KBM-7 (cell line): ENCODE measurements at regions not wholly inside any gene's neighbourhood (a gene's known extent, or its start where the extent isn't known, plus 50 kb on each side); places are given as distances from the start of the nearest gene placed in this dataset.
"Not testable (repeated sequence)": the region's sequence is repeated elsewhere in the genome, so short reads cannot be mapped to it uniquely, and the experiment has no call there.

Experiments used
- DNase-seq: peaks from one replicate; pipeline ENCODE4 v3.0.0-alpha.2; 2015
- in situ Hi-C: fragments of 300-500 bp; cut with MboI; formaldehyde crosslinking; loops from 2 replicates; pipeline ENCODE4 v1.14.3; 2020; ENCODE audit warnings: low sequenced_read_pairs, low pct_unique_long_range_greater_than_20kb, mixed read lengths

DNA sequence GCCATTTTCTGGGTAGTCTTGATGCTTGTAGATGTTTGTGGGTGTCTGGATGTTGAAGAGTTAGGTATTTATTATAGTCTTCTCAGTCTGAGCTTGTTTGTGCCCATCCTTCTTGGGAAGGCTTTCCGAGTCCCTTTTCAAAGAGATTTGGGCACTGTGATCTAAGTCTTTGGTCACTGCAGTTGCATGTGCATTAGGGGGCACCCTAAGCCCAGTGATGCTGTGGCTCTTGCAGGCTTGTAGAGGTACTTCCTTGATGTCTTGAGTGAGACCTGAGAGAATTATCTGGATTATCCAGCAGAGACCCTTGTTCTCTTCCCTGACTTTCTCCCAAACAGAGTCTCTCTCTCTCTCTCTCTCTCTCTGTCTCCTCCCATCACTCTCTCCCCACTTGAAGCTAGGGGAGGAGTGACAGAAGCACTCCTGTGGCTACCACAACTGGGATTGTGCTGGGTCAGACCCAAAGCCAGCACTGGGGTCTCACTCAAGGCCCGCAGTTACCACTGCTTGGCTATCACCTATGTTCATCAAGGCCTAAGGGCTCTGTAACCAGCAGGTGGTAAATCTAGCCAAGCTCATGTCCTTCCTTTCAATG is 68.5 kb downstream of the TMCO5A start:
- DNase-seq: peak; percentile 50
- in situ Hi-C loops: loop anchor here (25.0 kb wide), 1 partner anchor 359 kb away; no protein-coding TSS in a partner anchor

DNA sequence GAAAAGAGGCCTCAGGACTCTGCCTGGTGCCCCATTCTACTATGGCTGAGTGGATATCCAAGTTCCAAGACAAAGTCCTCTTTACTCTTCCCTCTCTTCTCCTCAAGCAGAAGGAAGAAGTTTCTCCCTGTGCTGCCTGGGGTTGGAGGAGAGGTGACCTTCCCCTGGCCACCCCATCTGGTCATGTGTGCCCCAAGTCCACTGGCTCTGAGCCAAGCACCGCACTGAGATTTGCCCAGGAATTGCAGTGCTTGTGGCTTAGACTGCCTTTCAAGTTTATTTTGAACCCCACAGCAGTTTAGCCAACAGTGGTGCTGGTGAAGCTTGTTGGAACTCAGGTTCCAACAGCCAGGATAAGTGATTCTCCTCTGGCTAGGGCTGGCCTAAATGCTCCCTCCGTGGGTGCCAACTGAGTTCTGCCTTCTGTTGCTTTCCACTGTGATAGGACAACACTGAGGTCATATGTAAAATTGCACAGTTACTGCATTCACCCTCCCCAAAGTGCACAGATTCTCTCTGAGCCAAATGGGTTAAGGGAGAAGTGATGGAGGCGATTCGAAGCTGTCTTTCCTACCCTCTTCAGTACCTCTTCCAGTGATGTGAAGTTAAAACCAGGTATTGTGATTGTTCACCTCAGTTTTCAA is 69.9 kb downstream of the TMCO5A start:
- in situ Hi-C loops: loop anchor here (25.0 kb wide), 1 partner anchor 358 kb away; no protein-coding TSS in a partner anchor
- no peak for DNase-seq

DNA sequence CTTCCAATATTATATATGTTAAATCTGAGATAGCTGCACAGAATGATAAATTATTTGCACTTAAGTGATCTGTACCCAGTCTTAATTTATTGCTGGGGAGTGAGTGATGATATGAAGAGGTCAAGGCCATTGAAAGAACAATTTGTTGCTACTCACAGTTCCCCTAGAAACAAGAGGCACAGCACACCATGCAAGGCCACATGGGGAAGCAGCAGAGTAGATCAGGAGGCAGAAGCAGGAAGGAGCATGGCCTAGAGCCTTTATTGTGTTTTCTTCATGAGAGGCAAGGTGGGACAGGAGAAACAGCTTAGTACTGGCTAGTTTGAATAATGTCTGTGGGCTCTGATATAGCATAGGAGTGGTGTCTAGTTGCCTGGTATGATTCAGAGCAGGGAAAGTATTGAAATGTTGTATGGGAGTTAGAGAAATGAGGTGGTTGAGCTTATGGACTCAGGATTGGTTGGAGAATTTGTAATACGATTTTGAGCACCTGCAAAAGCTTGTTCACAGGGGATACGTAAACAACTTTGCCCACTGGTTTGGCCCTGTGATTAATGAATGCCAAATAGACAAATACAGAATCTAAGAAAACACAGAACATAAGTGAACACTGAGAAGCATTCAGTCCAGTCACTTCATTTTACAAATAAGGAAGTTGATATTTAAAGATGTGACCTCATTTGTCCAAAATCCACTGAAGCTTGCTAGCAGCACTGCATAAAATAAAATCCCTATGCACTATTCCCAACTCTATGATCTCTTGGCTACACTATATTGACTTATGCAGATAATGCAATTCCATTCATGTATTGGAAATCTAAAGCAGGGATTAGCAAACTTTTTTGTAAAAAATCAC is 71.7 kb downstream of the TMCO5A start:
- in situ Hi-C loops: loop anchor here (25.0 kb wide), 1 partner anchor 356 kb away; no protein-coding TSS in a partner anchor

DNA sequence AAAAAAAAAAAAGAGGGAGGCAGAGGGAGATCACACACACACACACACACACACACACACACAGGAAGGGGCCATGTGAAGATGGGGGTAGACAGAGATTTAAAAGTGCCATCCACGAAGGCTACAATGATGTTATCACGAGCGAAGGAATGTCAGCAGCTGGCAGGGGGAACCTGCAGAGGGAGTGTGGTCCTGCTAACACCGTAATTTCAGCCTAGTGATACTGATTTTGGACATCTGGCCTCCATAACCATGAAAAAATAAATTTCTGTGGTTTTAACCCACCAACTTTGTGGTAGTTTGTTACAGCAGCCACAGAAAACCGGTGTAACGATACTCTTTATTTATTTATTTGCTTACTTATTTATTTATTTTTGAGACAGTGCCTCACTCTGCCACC is 76.0 kb downstream of the TMCO5A start:
- no peak for DNase-seq
- in situ Hi-C loops: loop anchor here (10.0 to 25.0 kb wide), 2 partner anchors 64 to 352 kb away; no protein-coding TSS in a partner anchor

More for the DNA sequence above, 71.7 kb downstream of the TMCO5A start:
- no peak for DNase-seq

DNA sequence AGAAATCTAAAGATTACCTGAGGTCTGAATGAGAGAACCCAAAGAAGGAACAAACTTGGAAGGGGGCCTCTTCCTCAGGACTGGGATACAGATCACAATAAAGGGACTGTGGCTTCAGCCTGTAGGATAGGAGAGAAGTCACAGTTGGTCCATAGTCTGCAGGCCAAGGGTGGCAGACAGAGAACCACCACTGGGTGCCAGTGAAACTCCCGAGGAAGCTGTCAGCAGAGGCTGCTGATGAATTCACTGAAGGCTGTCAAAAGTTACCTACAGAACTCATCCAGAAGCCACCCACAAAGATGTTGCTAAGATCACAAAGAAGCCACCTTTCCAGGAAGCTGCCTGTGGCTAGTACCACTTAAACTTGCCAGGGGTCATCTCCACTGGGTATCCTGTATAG is 78.5 kb downstream of the TMCO5A start:
- no peak for DNase-seq
- in situ Hi-C loops: loop anchor here (10.0 to 25.0 kb wide), 2 partner anchors 62 to 349 kb away; no protein-coding TSS in a partner anchor

DNA sequence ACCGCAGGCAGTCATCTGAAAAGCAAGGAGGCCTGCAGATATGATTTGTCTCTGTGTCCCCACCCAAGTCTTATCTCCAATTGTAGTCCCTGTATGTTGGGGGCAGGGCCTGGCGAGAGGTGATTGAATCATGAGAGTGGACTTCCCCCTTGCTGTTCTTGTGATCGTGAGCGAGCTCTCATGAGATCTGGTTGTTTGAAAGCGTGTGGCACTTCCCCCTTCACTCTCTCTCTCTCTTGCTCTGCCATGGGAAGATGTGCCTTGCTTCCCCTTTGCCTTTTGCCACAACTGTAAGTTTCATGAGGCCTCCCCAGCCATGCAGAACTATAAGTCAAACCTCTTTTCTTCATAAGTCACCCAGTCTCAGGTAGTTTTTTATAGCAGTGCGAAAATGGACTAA is 83.3 kb downstream of the TMCO5A start:
- in situ Hi-C loops: loop anchor here (10.0 to 25.0 kb wide), 2 partner anchors 57 to 345 kb away; no protein-coding TSS in a partner anchor

DNA sequence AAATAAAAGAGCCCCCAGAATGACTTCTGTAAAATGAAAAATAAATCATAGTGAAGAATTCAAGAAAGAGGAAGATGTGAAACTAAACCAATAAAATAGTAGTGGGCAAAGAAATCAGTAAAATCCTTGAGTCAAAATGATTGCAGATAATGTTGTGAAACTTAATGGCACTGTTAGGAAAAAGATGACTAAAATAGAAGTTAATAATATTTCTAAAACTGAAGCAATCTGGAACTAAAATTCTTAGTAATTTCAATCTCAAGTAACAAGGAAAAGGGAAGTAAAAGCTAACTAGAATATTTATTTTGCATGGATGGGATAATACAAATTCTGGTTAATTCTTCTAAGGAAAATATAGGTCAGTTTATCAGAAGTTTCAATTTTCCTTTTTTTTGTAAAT is 84.6 kb downstream of the TMCO5A start:
- in situ Hi-C loops: loop anchor here (10.0 to 25.0 kb wide), 2 partner anchors 56 to 343 kb away; no protein-coding TSS in a partner anchor
- DNase-seq: no peak

More for the DNA sequence above, 83.3 kb downstream of the TMCO5A start:
- peak; percentile 30 for DNase-seq

DNA sequence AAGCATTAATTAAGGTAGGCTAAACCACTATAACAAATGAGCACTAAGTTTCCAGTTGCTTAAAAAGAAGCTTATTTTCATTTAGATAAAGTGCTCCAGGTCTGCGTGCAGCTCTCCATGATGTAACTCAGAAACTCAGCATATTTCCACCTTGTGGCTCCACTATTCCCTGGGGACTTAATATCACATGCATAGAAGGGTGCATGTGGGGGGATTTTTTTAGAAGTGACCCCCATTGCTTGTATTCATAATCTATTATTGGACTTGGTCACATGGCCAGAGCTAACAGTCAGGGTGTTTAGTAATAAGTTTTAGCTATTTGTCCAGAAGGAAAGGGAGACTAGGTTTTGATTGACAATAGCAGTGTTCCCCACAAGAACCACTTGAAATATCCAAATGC is 86.8 kb downstream of the TMCO5A start:
- no peak for DNase-seq
- in situ Hi-C loops: loop anchor here (25.0 kb wide), 1 partner anchor 341 kb away; no protein-coding TSS in a partner anchor

DNA sequence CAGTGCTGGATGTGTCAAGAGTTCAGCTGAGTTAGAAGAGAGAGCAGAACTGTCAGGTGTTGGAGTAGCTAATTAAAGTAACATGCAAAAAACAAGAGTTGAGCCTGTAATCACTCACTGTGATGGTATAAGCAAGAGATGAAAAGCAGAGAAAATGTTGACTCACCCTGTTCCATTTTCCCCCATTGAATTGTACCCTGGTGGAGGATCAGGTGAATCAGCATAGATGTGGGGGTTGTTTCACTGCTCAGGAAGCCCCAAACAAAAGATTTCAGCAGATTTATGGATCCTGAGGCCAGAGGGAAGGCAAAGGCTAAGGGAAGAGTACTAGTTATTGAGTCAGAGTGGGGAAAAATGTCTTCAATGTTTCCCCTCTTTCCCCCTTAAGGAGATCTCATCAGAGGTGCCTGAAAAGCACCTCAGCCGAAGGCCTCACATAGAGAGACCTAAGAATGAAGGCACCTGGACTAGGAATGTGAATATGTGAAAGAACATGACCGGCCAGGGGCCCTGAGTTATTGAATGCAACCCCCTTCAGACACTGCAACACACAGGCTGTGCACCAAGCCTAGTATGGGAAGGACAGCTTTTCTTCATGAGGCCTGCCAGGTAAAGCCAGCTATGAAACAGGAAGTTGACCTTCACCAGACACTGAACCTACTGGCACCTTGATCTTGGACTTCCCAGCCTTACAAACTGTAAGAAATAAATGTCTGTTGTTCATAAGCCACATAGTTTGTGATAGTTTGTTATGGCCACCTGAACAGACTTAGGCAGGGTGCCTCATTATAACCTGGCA is 90.1 kb downstream of the TMCO5A start:
- in situ Hi-C loops: loop anchor here (25.0 kb wide), 1 partner anchor 338 kb away; no protein-coding TSS in a partner anchor
- no peak for DNase-seq

DNA sequence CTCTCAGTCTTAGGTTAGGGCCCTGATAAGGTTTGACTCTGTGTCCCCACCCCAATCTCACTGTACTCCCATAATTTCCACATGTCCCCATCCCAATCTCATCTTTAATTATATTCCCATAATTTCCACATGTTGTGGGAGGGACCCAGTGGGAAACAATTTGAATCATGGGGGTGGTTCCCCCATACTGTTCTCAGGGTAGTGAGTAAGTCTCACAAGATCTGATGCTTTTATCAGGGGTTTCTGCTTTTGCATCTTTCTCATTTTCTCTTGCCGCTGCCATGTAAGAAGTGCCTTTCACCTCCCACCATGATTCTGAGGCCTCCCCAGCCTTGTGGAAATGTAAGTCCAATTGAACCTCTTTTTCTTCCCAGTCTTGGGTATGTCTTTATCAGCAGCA is 91.2 kb downstream of the TMCO5A start:
- DNase-seq, in situ Hi-C loops: not testable (repeated sequence)

DNA sequence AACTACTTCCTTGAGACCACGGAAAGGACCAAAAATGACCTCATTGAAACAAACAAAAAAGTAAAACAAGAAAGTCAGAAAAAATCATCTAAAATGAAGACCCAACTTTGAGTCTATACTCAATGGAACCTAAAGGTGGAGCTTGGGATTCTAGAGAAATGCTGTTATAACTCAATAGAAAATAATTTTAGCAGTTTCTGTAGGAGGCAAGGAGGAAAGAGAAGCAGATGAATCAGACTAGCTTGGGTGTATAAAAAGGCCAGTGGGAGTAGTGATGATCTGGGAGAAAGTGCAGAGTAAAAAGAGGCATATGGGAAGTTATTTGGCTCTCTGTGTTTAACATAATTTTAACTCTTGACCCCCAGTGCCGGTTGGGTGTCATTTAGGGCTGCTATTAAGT is 94.4 kb downstream of the TMCO5A start:
- in situ Hi-C loops: no loop called here
- DNase-seq: no peak

DNA sequence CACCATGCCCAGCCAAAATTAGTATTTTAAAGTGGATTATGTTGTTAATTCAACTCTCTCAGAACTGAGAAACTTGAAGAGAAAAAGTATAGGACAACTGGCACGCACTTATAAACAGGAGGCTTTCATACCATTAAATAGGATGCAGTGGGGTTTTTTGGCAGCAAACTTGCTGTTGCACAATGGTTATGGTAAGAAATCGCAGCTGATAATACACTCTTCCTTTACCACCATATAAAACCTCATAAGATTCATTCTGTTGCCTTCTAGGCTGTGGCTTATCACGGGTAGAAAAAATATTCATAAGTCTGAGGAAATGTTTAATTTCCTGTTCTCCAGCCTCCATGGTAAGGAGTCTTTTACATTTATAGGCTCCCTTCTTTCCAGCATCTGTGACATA is 95.3 kb downstream of the TMCO5A start:
- in situ Hi-C loops: no loop called here
- no peak for DNase-seq

DNA sequence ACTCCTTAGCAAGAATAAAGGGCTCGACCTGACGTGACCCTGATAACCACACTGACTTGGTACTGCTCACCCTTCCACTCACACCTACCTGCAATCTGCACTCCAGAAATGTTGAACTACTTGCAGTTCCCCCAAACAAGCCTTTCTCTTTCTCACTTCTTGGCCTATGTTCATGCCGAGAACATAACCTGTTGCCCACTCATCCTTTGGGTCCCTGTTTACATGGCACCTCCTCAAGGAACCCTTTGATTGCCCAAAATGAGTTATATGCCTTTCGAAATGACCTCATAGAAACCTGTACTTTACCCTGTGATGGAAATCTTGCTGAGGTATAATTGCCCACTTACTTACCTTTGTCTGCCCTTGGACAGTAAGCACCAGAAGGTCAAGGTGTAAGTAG is 96.2 kb downstream of the TMCO5A start:
- DNase-seq: no peak
- in situ Hi-C loops: no loop called here

DNA sequence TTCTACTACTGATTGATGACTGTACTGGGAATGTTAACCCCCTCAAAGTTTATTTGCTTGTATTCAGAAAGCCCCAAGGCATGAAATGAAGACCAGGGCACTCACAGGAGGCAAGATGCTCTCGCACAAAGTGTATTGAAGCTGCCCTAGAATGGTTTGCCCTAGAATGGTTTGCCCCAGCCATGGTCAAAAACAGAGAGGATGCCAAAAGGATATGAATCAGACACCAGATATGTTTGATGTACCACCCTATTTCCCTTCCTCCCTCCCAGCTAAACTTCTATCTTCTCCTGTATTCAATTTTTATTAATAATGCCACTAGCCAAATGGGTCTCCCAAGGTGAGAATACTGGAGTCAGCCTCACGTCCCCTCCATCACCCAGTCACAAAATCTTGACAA is 101.3 kb downstream of the TMCO5A start:
- in situ Hi-C loops: no loop called here

DNA sequence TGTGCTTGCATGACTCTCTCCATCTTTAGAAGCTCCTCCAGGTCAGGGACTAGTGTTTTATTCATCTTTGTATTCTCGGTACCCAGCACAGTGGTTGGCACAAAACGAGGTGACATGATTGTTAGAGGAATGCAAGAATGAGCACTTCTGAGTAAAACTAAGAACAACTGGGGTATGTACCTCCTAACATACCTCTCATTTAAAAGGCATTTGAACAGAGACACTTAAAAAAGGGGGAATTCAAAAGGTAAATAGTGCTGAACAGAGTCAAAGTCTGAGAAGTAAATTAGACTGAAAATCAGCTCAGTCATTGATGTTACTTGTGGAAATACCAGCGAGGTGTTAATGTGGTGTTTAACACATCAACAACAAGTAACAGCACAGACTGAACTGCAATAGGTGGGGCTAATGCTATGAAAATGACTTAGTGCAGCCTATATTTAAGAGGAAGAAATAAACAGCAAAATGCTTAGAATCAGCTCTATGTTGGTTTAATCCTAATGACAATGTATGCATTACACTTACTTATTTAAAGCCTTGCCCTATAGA is 102.4 kb downstream of the TMCO5A start:
- DNase-seq: no peak
- in situ Hi-C loops: no loop called here

More for the DNA sequence above, 101.3 kb downstream of the TMCO5A start:
- no peak for DNase-seq

DNA sequence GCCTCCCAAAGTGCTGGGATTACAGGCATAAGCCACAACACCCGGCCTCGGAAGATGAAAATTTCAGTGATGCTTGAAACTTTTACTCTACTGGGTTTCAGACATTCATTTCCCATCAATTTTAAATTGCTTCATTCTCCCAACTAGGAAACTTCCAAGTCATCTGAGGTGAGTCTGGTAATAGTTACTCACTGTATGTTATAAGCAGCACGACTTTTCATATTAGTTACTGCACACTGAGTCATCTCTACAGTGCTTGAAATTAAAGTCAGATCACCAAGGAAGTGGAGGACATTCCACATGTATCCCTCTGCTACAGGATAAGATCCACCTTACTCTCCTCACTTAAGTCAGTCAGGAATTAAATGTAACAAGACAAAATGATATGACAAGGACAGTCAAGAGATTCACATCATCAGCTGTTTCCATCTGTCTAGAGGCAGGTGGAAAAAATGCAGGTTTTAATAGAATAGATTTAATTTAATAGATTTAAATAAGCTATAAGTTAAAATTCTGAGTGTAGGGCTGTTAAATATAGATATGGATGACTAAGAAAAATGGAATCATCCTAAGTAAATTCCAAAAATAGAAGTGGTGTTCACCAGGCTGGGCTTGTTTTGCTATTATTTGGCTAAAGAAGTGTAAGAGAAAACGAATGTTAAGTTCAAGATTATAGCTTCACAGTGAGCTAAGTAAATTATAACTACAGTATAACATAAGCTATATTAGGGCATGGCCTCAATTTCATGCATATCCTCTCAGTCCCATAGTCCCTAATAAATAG is 104.4 kb downstream of the TMCO5A start:
- DNase-seq: no peak

DNA sequence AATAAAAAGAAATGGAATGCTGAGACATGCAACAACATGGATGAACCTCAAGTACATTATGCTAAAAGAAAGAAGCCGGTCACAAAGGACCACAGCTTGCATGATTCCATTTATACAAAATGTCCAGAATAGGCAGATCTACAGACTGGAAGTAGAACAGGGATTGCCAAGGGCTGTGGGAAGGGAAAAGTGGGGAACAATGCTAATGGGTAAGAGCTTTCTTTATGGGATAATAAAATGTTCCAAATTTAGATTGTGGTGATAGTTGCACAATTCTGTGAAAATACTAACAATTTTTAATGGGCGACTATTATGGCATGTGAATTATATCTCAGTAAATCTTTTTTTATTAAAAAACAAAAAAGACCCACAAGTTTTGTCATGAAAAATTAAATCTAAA is 106.2 kb downstream of the TMCO5A start:
- no peak for DNase-seq
- in situ Hi-C loops: no loop called here

More for the DNA sequence above, 104.4 kb downstream of the TMCO5A start:
- in situ Hi-C loops: no loop called here

DNA sequence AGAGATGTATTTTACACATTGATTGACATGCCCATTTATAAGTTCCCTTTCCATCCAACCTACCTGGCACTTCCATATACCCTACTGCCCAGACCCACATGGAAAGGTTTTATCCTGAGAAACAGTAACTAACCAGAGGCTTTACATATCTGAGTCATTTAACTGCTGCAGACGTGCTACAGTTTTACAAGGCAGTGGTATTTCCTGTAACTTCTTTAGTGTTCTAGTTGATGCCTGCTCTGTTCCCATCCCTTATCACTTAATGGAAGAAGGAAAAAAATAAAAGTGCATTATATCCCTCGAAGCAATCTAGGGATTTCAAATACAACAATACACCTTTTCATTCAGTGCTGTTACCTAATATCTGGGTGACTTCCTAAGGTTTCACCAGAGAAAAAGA is 107.1 kb downstream of the TMCO5A start:
- in situ Hi-C loops: no loop called here
- no peak for DNase-seq
